Lower leg skin (tissue), 3 donors: ENCODE measurements at regions not wholly inside any gene's neighbourhood (a gene's known extent, or its start where the extent isn't known, plus 50 kb on each side); places are given as distances from the start of the nearest gene placed in this dataset.

Experiments used
- CTCF ChIP-seq, 3 donors: fragments of 450-650 bp; IDR thresholded peaks; one replicate each; pipeline ENCODE4 v1.5.1; 2016; ENCODE audit warnings: antibody characterized with exemption in 3 of 3, mild to moderate bottlenecking in 3 of 3, moderate library complexity in 2 of 3
- POLR2A ChIP-seq, 2 donors: fragments of 450-650 bp; IDR thresholded peaks; one replicate each; pipeline ENCODE4 v1.6.1; 2016 to 2017; ENCODE audit warnings: antibody characterized with exemption in 2 of 2, mild to moderate bottlenecking in 1 of 2, moderate library complexity in 1 of 2

GRCh38 chr10:2463316-2463715 is 604.0 kb upstream of the PFKP start:
- no peak for TF ChIP-seq CTCF (IDR thresholded peaks at IDR 0.05)
- TF ChIP-seq POLR2A (IDR thresholded peaks at IDR 0.05) = no peak
